Left lung (tissue), 4 donors: ENCODE measurements at regions not wholly inside any gene's neighbourhood (a gene's known extent, or its start where the extent isn't known, plus 50 kb on each side); places are given as distances from the start of the nearest gene placed in this dataset.

ENCODE experiments used
- ATAC-seq: fragments of 200-7000 bp; cut with Tn5 transposase; one replicate; pipeline ENCODE4 v1.9.1; 2020; ENCODE audit warnings: moderate library complexity
- DNase-seq, 4 donors: peaks; one replicate each; pipeline ENCODE4 v3.0.0-alpha.2; 2013 to 2020
- H3K27ac ChIP-seq, 2 donors: fragments of 200-600 bp; sonication (generic) in 1 of 2; one replicate each; pipeline versions ENCODE4 v1.5.0 to v1.8.0; 2020 to 2021
- H3K27me3 ChIP-seq, 2 donors: fragments of 200-600 bp; sonication (generic) in 1 of 2; one replicate each; pipeline versions ENCODE4 v1.5.0 to v1.8.0; 2020 to 2021
- H3K36me3 ChIP-seq, 2 donors: fragments of 200-600 bp; sonication (generic) in 1 of 2; one replicate each; pipeline versions ENCODE4 v1.5.0 to v1.8.0; 2020 to 2021
- H3K4me1 ChIP-seq, 2 donors: fragments of 200-600 bp; one replicate each; pipeline ENCODE4 v1.8.0; 2021
- H3K4me3 ChIP-seq, 2 donors: fragments of 200-600 bp; sonication (generic) in 1 of 2; one replicate each; pipeline versions ENCODE4 v1.5.0 to v1.8.0; 2020 to 2021; ENCODE audit warnings: mild to moderate bottlenecking in 1 of 2
- H3K9me3 ChIP-seq, 2 donors: fragments of 200-600 bp; sonication (generic) in 1 of 2; one replicate each; pipeline versions ENCODE4 v1.5.0 to v1.8.0; 2020 to 2021
- CTCF ChIP-seq, 2 donors: fragments of 200-600 bp; sonication (generic) in 1 of 2; IDR thresholded peaks; one replicate each; pipeline versions ENCODE4 v1.5.0 to v1.8.0; 2021; ENCODE audit warnings: antibody characterized with exemption in 2 of 2
- intact Hi-C, 2 donors: fragments of 100-400 bp; cut with DNase I; formaldehyde crosslinking; loops; one replicate each; pipeline versions ENCODE4 v1.11.2 to v1.14.2; 2022
- donor health status: DM: no; HTN: yes; CAD: no.
- donor health status: DM: no; HTN: no; CAD: no.

- no peak overlapping the region for H3K27ac ChIP-seq
- no peak for TF ChIP-seq CTCF (IDR thresholded peaks at IDR 0.05)
- H3K27me3 ChIP-seq: peaks cover 0 to 35% of the 10 kb centered on the region in 2 donors
- no peak for DNase-seq
- no peak overlapping the region for H3K4me3 ChIP-seq
- no peak for ATAC-seq
- intact Hi-C loops: no loop called here
- H3K9me3 ChIP-seq: no peaks in the 10 kb centered on the region
- no peaks in the 10 kb centered on the region for H3K36me3 ChIP-seq
- no peaks in the 10 kb centered on the region for H3K4me1 ChIP-seq
Observed at GRCh38 chr1:29585201-29585600, 348.9 kb downstream of the PTPRU start.

- no peak for TF ChIP-seq CTCF (IDR thresholded peaks at IDR 0.05)
- no peak for ATAC-seq
- H3K9me3 ChIP-seq: no peaks in the 10 kb centered on the region
- peaks cover 0 to 35% of the 10 kb centered on the region in 2 donors for H3K27me3 ChIP-seq
- no peaks in the 10 kb centered on the region for H3K4me1 ChIP-seq
- no peak overlapping the region for H3K27ac ChIP-seq
- no peak overlapping the region for H3K4me3 ChIP-seq
- H3K36me3 ChIP-seq: no peaks in the 10 kb centered on the region
- intact Hi-C loops: no loop called here
- DNase-seq: no peak
Observed at GRCh38 chr1:29584776-29585175, 348.5 kb downstream of the PTPRU start.

- Histone ChIP-seq H3K4me1 (no peaks in the 10 kb centered on the region), H3K27me3 (peaks cover 0 to 35% of the 10 kb centered on the region in 2 donors), H3K4me3 (no peak overlapping the region), H3K27ac (no peak overlapping the region), H3K36me3 (no peaks in the 10 kb centered on the region), H3K9me3 (no peaks in the 10 kb centered on the region)
- intact Hi-C loops: no loop called here
- TF ChIP-seq CTCF (IDR thresholded peaks at IDR 0.05): no peak
- DNase-seq: no peak
- no peak for ATAC-seq
Observed at GRCh38 chr1:29584362-29584761, 348.0 kb downstream of the PTPRU start.

- no peaks in the 10 kb centered on the region for H3K36me3 ChIP-seq
- H3K4me1 ChIP-seq: no peaks in the 10 kb centered on the region
- H3K27me3 ChIP-seq: peaks cover 0 to 35% of the 10 kb centered on the region in 2 donors
- no peaks in the 10 kb centered on the region for H3K9me3 ChIP-seq
- intact Hi-C loops: no loop called here
- H3K4me3 ChIP-seq: no peak overlapping the region
- ATAC-seq: no peak
- H3K27ac ChIP-seq: no peak overlapping the region
- no peak for DNase-seq
- TF ChIP-seq CTCF (IDR thresholded peaks at IDR 0.05): no peak
Observed at GRCh38 chr1:29583727-29584126, 347.4 kb downstream of the PTPRU start.

GRCh38 chr1:29581256-29581655 lies 344.9 kb downstream of the PTPRU start:
- DNase-seq: no peak
- intact Hi-C loops: no loop called here
- H3K9me3 ChIP-seq: no peaks in the 10 kb centered on the region
- peaks cover 0 to 49% of the 10 kb centered on the region in 2 donors for H3K27me3 ChIP-seq
- H3K4me3 ChIP-seq: no peak overlapping the region
- H3K27ac ChIP-seq: no peak overlapping the region
- ATAC-seq: no peak
- no peaks in the 10 kb centered on the region for H3K36me3 ChIP-seq
- H3K4me1 ChIP-seq: no peaks in the 10 kb centered on the region
- no peak for TF ChIP-seq CTCF (IDR thresholded peaks at IDR 0.05)
